Hepatocyte (in vitro differentiated cells): ENCODE measurements at regions not wholly inside any gene's neighbourhood (a gene's known extent, or its start where the extent isn't known, plus 50 kb on each side); places are given as distances from the start of the nearest gene placed in this dataset.
"Not testable (repeated sequence)": the region's sequence is repeated elsewhere in the genome, so short reads cannot be mapped to it uniquely, and the experiment has no call there.

ENCODE experiments used
- DNase-seq: peaks from one replicate; pipeline ENCODE4 v3.0.0-alpha.2; 2016; ENCODE audit warnings: low spot score
- H2AFZ ChIP-seq: fragments of 200-600 bp; sonication (generic); 2 replicates; pipeline ENCODE4 v1.6.0; 2016; ENCODE audit warnings: antibody characterized with exemption, mild to moderate bottlenecking
- H3K27ac ChIP-seq: fragments of 200-600 bp; sonication (generic); 2 replicates; pipeline ENCODE4 v1.5.1; 2016; ENCODE audit warnings: mild to moderate bottlenecking
- H3K27me3 ChIP-seq: fragments of 200-600 bp; sonication (generic); 2 replicates; pipeline ENCODE4 v1.6.1; 2016
- H3K36me3 ChIP-seq: fragments of 200-600 bp; sonication (generic); replicated peaks from 2 replicates; pipeline ENCODE4 v1.5.1; 2016; ENCODE audit warnings: low read depth; ENCODE audit not compliant: insufficient read depth
- H3K4me1 ChIP-seq: fragments of 200-600 bp; sonication (generic); 2 replicates; pipeline ENCODE4 v1.5.1; 2016; ENCODE audit warnings: mild to moderate bottlenecking, moderate library complexity; ENCODE audit not compliant: insufficient read depth
- H3K4me2 ChIP-seq: fragments of 200-600 bp; sonication (generic); 2 replicates; pipeline ENCODE4 v1.6.0; 2016
- H3K4me3 ChIP-seq: fragments of 200-600 bp; sonication (generic); 2 replicates; pipeline ENCODE4 v1.5.1; 2016; ENCODE audit warnings: mild to moderate bottlenecking
- H3K79me2 ChIP-seq: fragments of 200-600 bp; sonication (generic); 2 replicates; pipeline ENCODE4 v1.6.0; 2017; ENCODE audit warnings: mild to moderate bottlenecking
- H3K9me2 ChIP-seq: fragments of 200-600 bp; sonication (generic); replicated peaks from 2 replicates; pipeline ENCODE4 v1.6.0; 2017; ENCODE audit warnings: mild to moderate bottlenecking; ENCODE audit not compliant: insufficient read depth
- H3K9me3 ChIP-seq: fragments of 200-600 bp; sonication (generic); 2 replicates; pipeline ENCODE4 v1.5.1; 2016; ENCODE audit warnings: low read depth, mild to moderate bottlenecking
- H4K20me1 ChIP-seq: fragments of 200-600 bp; sonication (generic); 2 replicates; pipeline ENCODE4 v1.6.0; 2016; ENCODE audit warnings: mild to moderate bottlenecking; ENCODE audit not compliant: insufficient read depth, poor library complexity, severe bottlenecking
- CTCF ChIP-seq: fragments of 200-600 bp; sonication (generic); IDR thresholded peaks from 2 replicates; pipeline ENCODE4 v1.5.1; 2016; ENCODE audit warnings: antibody characterized with exemption, mild to moderate bottlenecking; ENCODE audit not compliant: poor library complexity
- EZH2 ChIP-seq: fragments of 200-600 bp; sonication (generic); IDR thresholded peaks from 2 replicates; pipeline ENCODE4 v1.6.1; 2016; ENCODE audit warnings: antibody characterized with exemption, mild to moderate bottlenecking, borderline replicate concordance
- EZH2phosphoT487 ChIP-seq: fragments of 200-600 bp; sonication (generic); IDR thresholded peaks from one replicate; pipeline ENCODE4 v1.6.1; 2018; ENCODE audit warnings: antibody characterized with exemption, mild to moderate bottlenecking, low read depth, moderate library complexity; ENCODE audit not compliant: unreplicated experiment, severe bottlenecking
- WGBS: methylation state at CpG from one replicate; pipeline ENCODE4 v1.1.6; 2016; ENCODE audit warnings: low lambda C conversion rate; ENCODE audit errors: missing lambda C conversion rate; 5-methylcytosine and 5-hydroxymethylcytosine counted together

GRCh38 chr4:69408451-69408850 lies 87.3 kb downstream of the UGT2B4 start:
- no peaks in the 10 kb centered on the region for H3K27me3 ChIP-seq
- H3K4me2 ChIP-seq, result no peak overlapping the region
- WGBS, result 76% methylated on average over 2 of the region's 2 CpGs
- H4K20me1 ChIP-seq, result no peaks in the 10 kb centered on the region
- TF ChIP-seq CTCF (no peak), EZH2 (no peak), EZH2phosphoT487 (no peak)
- H3K9me2 ChIP-seq, result no peaks in the 10 kb centered on the region
- H3K4me1 ChIP-seq, result no peaks in the 10 kb centered on the region
- H2AFZ ChIP-seq, result no peak overlapping the region
- no peak overlapping the region for H3K27ac ChIP-seq
- H3K4me3 ChIP-seq, result no peak overlapping the region
- H3K9me3 ChIP-seq, result no peaks in the 10 kb centered on the region
- no peaks in the 10 kb centered on the region for H3K36me3 ChIP-seq
- DNase-seq, result no peak
- no peaks in the 10 kb centered on the region for H3K79me2 ChIP-seq

GRCh38 chr4:69411981-69412380 lies 83.7 kb downstream of the UGT2B4 start:
- not testable (repeated sequence) for H3K79me2 ChIP-seq, H3K27me3 ChIP-seq, H4K20me1 ChIP-seq, H3K27ac ChIP-seq, DNase-seq, H2AFZ ChIP-seq, H3K36me3 ChIP-seq, H3K9me3 ChIP-seq, H3K4me2 ChIP-seq, H3K4me3 ChIP-seq, H3K9me2 ChIP-seq, H3K4me1 ChIP-seq

- H3K27me3 ChIP-seq, H4K20me1 ChIP-seq, H3K9me3 ChIP-seq, H3K4me1 ChIP-seq, DNase-seq, H3K27ac ChIP-seq, H2AFZ ChIP-seq, H3K4me2 ChIP-seq, H3K79me2 ChIP-seq, H3K9me2 ChIP-seq, H3K36me3 ChIP-seq, H3K4me3 ChIP-seq: not testable (repeated sequence)
- WGBS, result 77% methylated on average over 9 of the region's 9 CpGs
These were observed 71.0 kb downstream of the UGT2B4 start for GRCh38 chr4:69424722-69425121.
